ENCODE measurements at regions not wholly inside any gene's neighbourhood (a gene's known extent, or its start where the extent isn't known, plus 50 kb on each side); places are given as distances from the start of the nearest gene placed in this dataset.

DNA sequence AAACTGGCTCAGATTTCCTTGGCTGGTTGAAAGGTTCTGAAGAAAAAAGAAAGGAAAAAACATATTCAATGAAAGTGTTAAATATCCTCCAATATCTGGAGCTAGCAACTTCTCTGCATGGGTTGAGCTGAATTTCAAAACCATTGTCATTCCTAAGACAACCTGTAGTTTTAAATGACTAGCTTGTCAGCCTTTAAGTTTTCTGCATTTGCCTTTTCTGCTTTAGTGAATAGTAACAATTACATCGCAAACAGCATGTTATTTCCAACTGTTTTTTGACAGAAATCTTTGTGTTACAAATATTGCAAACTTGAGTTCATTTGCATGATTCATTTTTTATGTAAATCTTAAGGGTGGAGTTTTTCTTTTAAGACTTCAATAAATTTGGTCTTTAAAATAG lies 852.3 kb upstream of the CELF2 start:
- no peak for TF ChIP-seq ZNF274 (IDR thresholded peaks at IDR 0.05; ENCODE audit: low read depth, low read length)
- H3K4me3 ChIP-seq (ENCODE audit: low read length), result no peak overlapping the region

DNA sequence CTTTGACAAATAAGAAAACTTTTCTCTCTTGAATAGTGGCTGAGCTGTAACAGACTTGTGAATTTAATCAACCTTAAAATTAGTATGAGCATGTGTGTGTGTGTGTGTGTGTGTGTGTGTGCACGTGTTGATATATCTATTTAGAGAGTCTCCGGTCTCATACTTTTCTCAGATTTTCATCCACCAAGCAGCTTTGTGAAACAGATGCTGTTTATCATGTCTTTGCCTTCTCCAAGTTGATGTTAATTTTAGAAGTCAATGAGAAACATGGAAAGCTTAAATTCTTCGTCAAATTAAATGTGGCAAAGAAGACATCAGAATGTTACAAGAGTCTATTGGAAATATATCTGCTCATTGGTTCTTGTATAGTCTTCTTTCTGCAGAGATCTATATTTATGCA lies 839.2 kb upstream of the CELF2 start:
- TF ChIP-seq ZNF274 (IDR thresholded peaks at IDR 0.05; ENCODE audit: low read depth, low read length), result no peak

DNA sequence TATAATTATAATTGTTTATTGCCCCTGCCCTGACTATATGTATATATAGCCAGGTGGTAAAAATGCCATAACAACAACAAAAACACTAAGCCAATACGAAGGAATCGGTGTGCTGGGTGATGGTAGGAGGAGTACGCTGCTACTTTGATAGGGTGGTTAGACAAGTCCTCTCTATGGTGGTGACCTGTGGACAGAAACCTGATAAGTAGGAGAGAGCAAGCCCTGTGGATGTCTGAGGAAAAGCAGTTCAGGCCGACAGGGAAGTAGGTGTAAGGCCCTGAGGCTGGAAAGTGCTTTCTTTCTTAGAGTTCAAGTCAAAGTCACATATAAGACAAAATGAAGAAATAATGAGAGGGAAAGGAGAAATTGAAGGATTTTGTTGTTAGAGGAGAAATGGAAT lies 823.8 kb upstream of the CELF2 start:
- no peak overlapping the region for H3K4me3 ChIP-seq (ENCODE audit: low read length)
- TF ChIP-seq ZNF274 (IDR thresholded peaks at IDR 0.05; ENCODE audit: low read depth, low read length), result no peak

More for the DNA sequence above, 839.2 kb upstream of the CELF2 start:
- no peak overlapping the region for H3K4me3 ChIP-seq (ENCODE audit: low read length)

DNA sequence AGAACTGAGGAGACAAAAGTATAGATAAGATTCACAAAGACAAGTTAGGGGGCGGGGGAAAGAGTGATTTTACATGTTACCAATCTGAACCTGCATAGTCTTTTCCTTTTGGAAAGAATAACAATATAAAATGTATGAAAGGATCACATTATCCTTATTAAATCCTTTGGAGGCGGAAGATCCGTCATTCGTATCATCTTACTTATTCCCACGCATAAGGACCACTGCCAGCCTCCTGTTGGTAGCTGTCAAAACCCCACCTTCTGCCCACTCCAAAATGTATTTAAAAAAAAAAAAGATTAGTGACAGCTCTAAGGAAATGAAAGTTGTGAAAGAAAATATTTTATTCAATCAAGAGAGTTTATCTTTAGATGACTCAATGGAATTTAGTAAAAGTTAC lies 821.0 kb upstream of the CELF2 start:
- TF ChIP-seq ZNF274 (IDR thresholded peaks at IDR 0.05; ENCODE audit: low read depth, low read length), result no peak
- no peak overlapping the region for H3K4me3 ChIP-seq (ENCODE audit: low read length)

DNA sequence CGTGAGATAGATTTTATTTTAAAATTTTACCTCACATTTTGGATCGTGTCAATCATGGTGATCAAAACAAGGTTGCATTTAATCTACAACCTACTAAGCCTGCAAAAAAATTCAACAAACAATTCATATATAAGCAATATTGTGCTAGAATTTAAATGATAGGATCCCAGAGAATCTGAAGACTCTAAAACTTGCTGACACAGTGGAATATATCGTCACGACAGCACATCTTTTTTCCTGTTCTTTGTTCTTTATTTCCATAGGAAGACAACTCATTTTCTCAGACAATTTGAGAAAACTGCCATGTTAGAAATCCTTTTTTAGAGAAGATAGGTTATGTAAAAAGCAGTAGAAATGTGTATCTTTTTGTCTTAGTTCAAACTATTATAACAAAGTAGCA lies 820.2 kb upstream of the CELF2 start:
- no peak overlapping the region for H3K4me3 ChIP-seq (ENCODE audit: low read length)
- no peak for TF ChIP-seq ZNF274 (IDR thresholded peaks at IDR 0.05; ENCODE audit: low read depth, low read length)

DNA sequence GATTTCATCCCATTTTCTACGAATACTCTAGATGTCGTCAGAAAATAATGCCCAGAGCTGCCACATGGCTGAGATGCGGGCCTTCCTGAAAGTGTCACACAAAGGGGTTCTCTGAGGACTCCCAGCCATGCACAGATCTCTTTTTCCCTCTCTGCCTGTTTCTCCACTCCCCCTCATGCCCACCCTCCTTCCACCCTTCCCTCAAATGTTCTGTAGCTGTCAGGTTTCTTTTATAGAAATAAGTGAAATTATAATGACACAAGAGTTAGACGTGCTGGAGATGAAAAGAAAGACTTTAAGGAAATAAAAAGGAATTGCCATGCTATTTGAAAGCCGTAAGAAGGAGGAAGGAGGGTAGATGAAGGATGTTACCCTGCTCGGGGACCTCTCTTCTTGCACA lies 819.3 kb upstream of the CELF2 start:
- TF ChIP-seq ZNF274 (IDR thresholded peaks at IDR 0.05; ENCODE audit: low read depth, low read length), result no peak
- no peak overlapping the region for H3K4me3 ChIP-seq (ENCODE audit: low read length)

DNA sequence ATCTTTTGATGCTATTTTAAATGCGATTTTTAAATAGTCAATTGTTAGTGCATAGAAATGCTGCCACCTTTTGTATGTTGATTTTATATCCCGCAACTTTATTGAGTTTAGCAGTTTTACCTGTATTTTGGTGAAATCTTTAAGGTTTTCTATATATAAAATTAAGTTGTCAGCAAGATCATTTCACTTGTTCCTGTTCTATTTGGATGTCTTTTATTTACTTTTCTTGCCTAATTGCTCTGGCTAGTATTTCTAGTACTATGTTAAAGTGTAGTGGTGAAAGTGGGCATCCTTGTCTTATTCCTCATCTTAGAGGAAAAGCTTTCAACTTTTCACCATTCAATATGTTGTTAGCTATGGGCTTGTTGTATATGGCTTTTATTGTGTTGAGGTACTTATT lies 813.3 kb upstream of the CELF2 start:
- H3K4me3 ChIP-seq (ENCODE audit: low read length), result no peak overlapping the region
- no peak for TF ChIP-seq ZNF274 (IDR thresholded peaks at IDR 0.05; ENCODE audit: low read depth, low read length)

DNA sequence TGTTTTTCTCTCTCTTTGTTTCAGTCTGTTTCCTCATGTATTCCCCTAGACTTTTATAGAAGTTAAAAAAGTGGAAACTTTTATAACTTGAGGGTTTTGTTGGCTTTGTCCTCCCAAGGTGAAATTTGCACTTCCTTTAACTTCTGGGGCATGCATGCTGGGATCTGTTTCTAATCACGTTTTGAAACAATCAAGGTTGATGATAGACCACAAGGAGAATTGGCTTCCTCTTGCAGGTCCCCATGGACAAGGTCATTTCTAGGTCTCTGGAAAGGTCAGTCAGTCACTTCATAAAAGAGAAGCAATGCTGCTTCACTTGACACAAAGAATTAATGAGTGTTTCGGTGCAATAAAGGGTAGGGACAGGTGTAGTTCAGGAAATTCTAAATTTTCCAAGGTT lies 811.8 kb upstream of the CELF2 start:
- TF ChIP-seq ZNF274 (IDR thresholded peaks at IDR 0.05; ENCODE audit: low read depth, low read length), result no peak
- no peak overlapping the region for H3K4me3 ChIP-seq (ENCODE audit: low read length)

DNA sequence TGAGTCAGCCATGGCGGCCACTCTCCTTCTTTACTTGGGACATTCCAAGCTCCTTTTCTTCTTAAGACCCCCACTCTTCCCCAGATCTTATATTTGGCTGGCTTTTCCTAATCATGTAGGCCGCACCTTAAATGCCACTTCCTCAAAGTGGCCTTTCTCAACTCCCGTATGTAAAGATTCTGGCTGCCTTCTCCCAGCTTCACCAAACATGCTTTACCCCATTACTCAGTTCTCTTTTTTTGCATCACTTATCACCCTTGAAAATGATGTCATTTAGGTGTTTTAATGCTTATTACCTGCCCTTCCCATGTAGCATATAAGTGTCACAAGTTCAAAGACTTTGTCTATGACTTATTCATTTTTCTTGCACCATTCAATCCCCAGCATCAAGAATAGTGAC lies 810.1 kb upstream of the CELF2 start:
- no peak overlapping the region for H3K4me3 ChIP-seq (ENCODE audit: low read length)
- no peak for TF ChIP-seq ZNF274 (IDR thresholded peaks at IDR 0.05; ENCODE audit: low read depth, low read length)

DNA sequence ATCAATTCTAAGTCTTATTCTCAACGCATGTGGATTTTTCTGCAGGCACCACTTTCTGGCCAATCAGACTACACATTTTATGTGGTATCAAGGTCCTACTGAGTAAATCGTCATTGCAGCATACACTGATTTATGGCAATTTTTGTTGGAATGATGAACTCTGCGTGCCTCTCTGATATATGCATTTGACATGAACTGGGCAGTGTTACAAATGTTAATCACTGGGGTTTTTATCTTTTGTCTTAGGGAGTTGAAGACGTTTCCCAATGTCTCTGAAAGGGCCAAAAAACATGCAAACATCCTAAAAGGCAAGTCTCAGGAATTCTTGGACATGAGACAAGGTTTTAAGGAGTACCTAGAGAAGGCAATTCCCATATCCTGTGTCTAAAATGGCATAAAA lies 809.5 kb upstream of the CELF2 start:
- TF ChIP-seq ZNF274 (IDR thresholded peaks at IDR 0.05; ENCODE audit: low read depth, low read length), result no peak
- H3K4me3 ChIP-seq (ENCODE audit: low read length), result no peak overlapping the region

DNA sequence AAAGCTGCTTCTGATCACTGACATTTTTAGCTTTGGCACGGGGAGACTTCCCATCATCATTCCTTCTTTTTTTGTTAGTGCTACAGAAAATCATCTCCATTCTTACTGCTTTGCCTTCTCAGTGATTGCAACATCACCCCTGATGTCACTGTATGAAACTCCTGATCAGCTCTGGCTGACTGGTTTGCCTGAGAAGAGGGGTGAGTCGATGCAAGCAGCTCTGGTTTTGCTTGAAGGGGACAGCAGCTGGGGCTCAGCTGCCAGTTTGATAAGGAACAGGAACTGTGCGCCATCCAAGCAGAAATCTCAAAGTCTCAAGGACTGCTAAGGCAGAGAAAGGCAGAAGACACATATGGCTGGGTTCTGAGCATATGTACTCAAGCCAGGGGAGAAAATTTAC lies 808.5 kb upstream of the CELF2 start:
- H3K4me3 ChIP-seq (ENCODE audit: low read length), result no peak overlapping the region
- TF ChIP-seq ZNF274 (IDR thresholded peaks at IDR 0.05; ENCODE audit: low read depth, low read length), result no peak

DNA sequence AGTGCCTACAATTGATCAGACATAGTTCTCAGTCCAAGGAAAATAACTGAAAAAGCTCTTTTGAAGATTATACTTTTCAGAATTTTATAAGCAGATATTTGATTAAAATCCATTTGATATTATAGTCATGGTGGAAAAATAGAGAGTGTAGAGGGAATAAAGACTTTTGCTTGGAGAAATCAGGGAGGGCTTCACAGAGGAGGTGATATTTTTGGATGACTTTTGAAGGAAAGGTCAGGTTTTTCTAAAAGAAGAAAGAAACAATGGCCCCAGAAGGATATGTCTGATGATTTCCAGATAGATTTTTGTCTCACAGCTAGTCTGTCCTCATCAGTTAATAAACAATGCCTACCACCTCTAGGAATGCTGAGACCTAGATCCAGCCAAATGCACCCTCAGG lies 806.3 kb upstream of the CELF2 start:
- no peak for TF ChIP-seq ZNF274 (IDR thresholded peaks at IDR 0.05; ENCODE audit: low read depth, low read length)
- H3K4me3 ChIP-seq (ENCODE audit: low read length), result no peak overlapping the region

DNA sequence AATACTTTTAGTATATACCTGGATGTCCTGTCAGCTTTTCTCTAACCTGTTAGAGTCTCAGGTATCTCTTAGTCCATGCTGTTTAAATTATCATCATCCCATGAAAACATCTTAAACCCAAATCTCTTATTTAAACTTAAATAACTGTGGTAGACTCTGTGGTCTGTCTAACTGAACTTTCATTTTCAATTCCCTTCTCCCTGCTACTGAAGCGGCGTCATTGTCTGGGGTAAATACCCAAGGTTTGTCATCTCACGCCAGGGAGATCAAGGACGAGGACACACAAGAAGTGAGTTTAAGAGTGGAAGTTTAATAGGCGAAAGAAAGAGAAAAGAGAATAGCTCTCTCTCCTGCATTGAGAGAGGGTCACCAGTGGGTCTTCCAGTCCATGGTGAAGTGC lies 804.4 kb upstream of the CELF2 start:
- H3K4me3 ChIP-seq (ENCODE audit: low read length), result no peak overlapping the region
- no peak for TF ChIP-seq ZNF274 (IDR thresholded peaks at IDR 0.05; ENCODE audit: low read depth, low read length)

DNA sequence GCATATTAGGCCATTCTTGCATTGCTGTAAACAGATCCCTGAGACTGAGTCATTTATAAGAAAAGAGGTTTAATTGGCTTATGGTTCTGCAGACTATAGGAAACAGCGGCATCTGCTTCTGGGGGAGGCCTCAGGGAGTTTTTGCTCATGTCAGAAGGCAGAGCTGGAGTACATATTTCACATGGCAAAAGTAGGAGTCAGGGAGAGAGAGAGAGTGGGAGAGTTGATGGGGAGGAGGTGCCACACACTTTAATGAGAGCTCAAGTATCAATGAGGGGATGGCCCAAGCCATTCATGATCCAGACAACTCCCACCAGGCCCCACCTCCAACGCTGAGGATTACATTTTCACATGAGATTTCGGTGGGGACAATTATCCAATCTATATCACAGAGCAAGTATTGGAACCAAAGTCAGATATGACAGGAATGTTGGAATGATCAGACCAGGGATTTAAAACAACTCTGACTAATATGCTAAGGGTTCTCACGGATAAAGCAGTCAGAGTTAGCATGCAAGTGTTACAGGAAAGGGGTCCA lies 795.3 kb upstream of the CELF2 start:
- H3K4me3 ChIP-seq (ENCODE audit: low read length), result no peak overlapping the region
- TF ChIP-seq ZNF274 (IDR thresholded peaks at IDR 0.05; ENCODE audit: low read depth, low read length), result no peak

DNA sequence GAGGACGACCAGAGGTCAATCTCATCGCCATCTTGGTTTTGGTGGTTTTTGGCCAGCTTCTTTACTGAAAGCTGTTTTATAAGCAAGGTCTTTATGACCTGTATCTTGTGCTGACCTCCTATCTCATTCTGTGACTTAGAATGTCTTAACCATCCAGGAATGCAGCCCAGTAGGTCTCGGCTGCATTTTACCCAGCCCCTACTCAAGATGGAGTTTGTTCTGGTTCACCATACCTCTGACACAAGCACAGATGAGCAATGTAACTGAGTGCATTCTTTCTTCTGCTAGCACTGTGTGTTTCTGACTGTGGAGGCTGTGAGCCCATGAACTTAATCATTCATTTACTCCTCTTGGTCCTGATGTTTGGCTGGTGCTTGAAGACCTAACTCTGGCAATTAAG lies 794.5 kb upstream of the CELF2 start:
- no peak for TF ChIP-seq ZNF274 (IDR thresholded peaks at IDR 0.05; ENCODE audit: low read depth, low read length)

DNA sequence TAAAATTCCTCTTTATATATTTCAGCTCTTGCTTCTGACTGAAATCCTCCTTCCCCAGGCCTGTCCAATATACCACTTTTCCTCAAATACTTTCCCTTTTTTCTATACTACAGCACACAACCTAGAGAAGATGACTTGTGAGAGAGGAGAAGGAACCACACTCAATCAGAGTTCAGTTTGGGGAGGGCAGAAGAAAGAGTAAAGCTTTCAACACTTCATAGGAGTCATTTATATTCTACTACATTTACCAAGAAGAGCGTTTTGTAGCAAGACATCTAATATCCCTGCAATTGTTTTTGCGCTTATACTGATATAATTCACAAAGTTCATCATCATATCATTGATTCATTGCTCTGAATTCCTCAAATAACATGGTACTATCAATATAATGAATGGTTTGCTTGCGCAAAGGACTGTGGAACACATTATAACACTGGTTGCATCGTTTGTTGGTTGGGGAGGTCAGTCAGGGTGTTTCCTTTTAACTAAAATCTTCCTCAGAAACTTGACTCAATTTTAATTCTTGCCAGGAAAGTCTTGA lies 792.5 kb upstream of the CELF2 start:
- no peak overlapping the region for H3K4me3 ChIP-seq (ENCODE audit: low read length)
- TF ChIP-seq ZNF274 (IDR thresholded peaks at IDR 0.05; ENCODE audit: low read depth, low read length), result no peak

More for the DNA sequence above, 794.5 kb upstream of the CELF2 start:
- no peak overlapping the region for H3K4me3 ChIP-seq (ENCODE audit: low read length)

Data from GM08714 (cell line).